Liver (tissue), 3 donors: ENCODE measurements at regions not wholly inside any gene's neighbourhood (a gene's known extent, or its start where the extent isn't known, plus 50 kb on each side); places are given as distances from the start of the nearest gene placed in this dataset.

Source experiments
- EGR1 ChIP-seq, 2 donors: IDR thresholded peaks; 2 replicates each; pipeline ENCODE4 v1.6.1; 2016 to 2018; ENCODE audit warnings: antibody characterized with exemption in 2 of 2, low read depth in 2 of 2
- FOXA1 ChIP-seq: IDR thresholded peaks from 2 replicates; pipeline ENCODE4 v1.6.1; 2016; ENCODE audit warnings: antibody characterized with exemption
- FOXA2 ChIP-seq: IDR thresholded peaks from 2 replicates; pipeline ENCODE4 v1.6.1; 2016; ENCODE audit warnings: antibody characterized with exemption
- GABPA ChIP-seq, 2 donors: IDR thresholded peaks in 1 of 2; conservative IDR thresholded peaks in 1 of 2; 2 replicates each; pipeline ENCODE4 v1.6.1; 2016; ENCODE audit warnings: antibody characterized with exemption in 2 of 2, mild to moderate bottlenecking in 1 of 2, moderate library complexity in 1 of 2
- MAX ChIP-seq: IDR thresholded peaks from 2 replicates; pipeline ENCODE4 v1.6.1; 2016; ENCODE audit warnings: antibody characterized with exemption
- NR2F2 ChIP-seq: IDR thresholded peaks from 2 replicates; pipeline ENCODE4 v1.6.1; 2016; ENCODE audit warnings: antibody characterized with exemption
- RAD21 ChIP-seq, 2 donors: IDR thresholded peaks; 2 replicates each; pipeline ENCODE4 v1.6.1; 2016; ENCODE audit warnings: antibody characterized with exemption in 2 of 2, mild to moderate bottlenecking in 2 of 2
- SP1 ChIP-seq: IDR thresholded peaks from 2 replicates; pipeline ENCODE4 v1.6.1; 2018; ENCODE audit warnings: antibody characterized with exemption, mild to moderate bottlenecking
- TAF1 ChIP-seq: conservative IDR thresholded peaks from 2 replicates; pipeline ENCODE4 v1.6.1; 2016; ENCODE audit warnings: antibody characterized with exemption, mild to moderate bottlenecking
- TF ChIP-seq, protein P1 (sequence below): fragments of 150-350 bp; IDR thresholded peaks from 2 replicates; pipeline ENCODE4 v1.5.1; 2017; ENCODE audit warnings: improper control_type of control experiment, low read depth, low read length; ENCODE audit not compliant: missing input control
- TF ChIP-seq, protein P2 (sequence below): IDR thresholded peaks from 2 replicates; pipeline ENCODE4 v1.6.1; 2016; ENCODE audit warnings: antibody characterized with exemption, mild to moderate bottlenecking
- donor health status: healthy.
- donor health status: healthy.

- TF ChIP-seq GABPA (IDR thresholded peaks at IDR 0.05 in 1 of 2, conservative IDR thresholded peaks at IDR 0.05 in 1 of 2) (no peak), SP1 (no peak), NR2F2 (no peak), RAD21 (IDR thresholded peaks at IDR 0.05) (no peak), FOXA2 (no peak), EGR1 (IDR thresholded peaks at IDR 0.05; ENCODE audit: low read depth in 2 of 2) (no peak), MAX (no peak), TAF1 (no peak), FOXA1 (no peak)
- TF ChIP-seq, protein P1, sequence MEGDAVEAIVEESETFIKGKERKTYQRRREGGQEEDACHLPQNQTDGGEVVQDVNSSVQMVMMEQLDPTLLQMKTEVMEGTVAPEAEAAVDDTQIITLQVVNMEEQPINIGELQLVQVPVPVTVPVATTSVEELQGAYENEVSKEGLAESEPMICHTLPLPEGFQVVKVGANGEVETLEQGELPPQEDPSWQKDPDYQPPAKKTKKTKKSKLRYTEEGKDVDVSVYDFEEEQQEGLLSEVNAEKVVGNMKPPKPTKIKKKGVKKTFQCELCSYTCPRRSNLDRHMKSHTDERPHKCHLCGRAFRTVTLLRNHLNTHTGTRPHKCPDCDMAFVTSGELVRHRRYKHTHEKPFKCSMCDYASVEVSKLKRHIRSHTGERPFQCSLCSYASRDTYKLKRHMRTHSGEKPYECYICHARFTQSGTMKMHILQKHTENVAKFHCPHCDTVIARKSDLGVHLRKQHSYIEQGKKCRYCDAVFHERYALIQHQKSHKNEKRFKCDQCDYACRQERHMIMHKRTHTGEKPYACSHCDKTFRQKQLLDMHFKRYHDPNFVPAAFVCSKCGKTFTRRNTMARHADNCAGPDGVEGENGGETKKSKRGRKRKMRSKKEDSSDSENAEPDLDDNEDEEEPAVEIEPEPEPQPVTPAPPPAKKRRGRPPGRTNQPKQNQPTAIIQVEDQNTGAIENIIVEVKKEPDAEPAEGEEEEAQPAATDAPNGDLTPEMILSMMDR, result no peak
- TF ChIP-seq, protein P2, sequence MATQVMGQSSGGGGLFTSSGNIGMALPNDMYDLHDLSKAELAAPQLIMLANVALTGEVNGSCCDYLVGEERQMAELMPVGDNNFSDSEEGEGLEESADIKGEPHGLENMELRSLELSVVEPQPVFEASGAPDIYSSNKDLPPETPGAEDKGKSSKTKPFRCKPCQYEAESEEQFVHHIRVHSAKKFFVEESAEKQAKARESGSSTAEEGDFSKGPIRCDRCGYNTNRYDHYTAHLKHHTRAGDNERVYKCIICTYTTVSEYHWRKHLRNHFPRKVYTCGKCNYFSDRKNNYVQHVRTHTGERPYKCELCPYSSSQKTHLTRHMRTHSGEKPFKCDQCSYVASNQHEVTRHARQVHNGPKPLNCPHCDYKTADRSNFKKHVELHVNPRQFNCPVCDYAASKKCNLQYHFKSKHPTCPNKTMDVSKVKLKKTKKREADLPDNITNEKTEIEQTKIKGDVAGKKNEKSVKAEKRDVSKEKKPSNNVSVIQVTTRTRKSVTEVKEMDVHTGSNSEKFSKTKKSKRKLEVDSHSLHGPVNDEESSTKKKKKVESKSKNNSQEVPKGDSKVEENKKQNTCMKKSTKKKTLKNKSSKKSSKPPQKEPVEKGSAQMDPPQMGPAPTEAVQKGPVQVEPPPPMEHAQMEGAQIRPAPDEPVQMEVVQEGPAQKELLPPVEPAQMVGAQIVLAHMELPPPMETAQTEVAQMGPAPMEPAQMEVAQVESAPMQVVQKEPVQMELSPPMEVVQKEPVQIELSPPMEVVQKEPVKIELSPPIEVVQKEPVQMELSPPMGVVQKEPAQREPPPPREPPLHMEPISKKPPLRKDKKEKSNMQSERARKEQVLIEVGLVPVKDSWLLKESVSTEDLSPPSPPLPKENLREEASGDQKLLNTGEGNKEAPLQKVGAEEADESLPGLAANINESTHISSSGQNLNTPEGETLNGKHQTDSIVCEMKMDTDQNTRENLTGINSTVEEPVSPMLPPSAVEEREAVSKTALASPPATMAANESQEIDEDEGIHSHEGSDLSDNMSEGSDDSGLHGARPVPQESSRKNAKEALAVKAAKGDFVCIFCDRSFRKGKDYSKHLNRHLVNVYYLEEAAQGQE, result no peak
Observed at GRCh38 chr2:5253263-5253662, 438.9 kb upstream of the SOX11 start.
